A549 (cell line): ENCODE measurements at regions not wholly inside any gene's neighbourhood (a gene's known extent, or its start where the extent isn't known, plus 50 kb on each side); places are given as distances from the start of the nearest gene placed in this dataset.

Experiments
- ATAC-seq, 2 experiments: fragments of 200-7000 bp in 1 of 2; fragments of >200 bp in 1 of 2; cut with Nextera tagmentation in 1 of 2; cut with Tn5 transposase in 1 of 2; 3 replicates each; pipeline versions ENCODE4 v1.8.0 to v1.9.1; 2018 to 2020; ENCODE audit warnings: mild to moderate bottlenecking in 1 of 2, moderate library complexity in 1 of 2
- CTCF ChIA-PET: fragments of 300-600 bp; sonication (Branson Sonifier 250); formaldehyde crosslinking; extraction: SDS; loops from one replicate; lab custom pipeline; 2021; ENCODE audit warnings: antibody characterized with exemption, inconsistent platforms; lab: Yijun Ruan, JAX
- POLR2A ChIA-PET: fragments of 350-600 bp; formaldehyde crosslinking; extraction: SDS; loops from one replicate; lab custom pipeline; 2021; ENCODE audit warnings: antibody characterized with exemption, inconsistent platforms; lab: Yijun Ruan, JAX
- DNase-seq, 2 experiments: peaks; one replicate each; pipeline versions ENCODE4 v3.0.0 to v3.0.0-alpha.2; 2011 to 2016; ENCODE audit warnings: low read depth in 1 of 2, low spot score in 1 of 2
- FAIRE-seq: peaks from 2 replicates; lab custom pipeline; 2011; peaks lifted over from hg19 to GRCh38; lab: Jason Lieb, UNC
- H3K27ac ChIP-seq, 2 experiments: fragments of >200 bp; sonication (Bioruptor Twin); formaldehyde crosslinking; 3 replicates each; pipeline ENCODE4 v1.5.1; 2016 to 2017
- H3K4me1 ChIP-seq: fragments of >200 bp; sonication (Bioruptor Twin); formaldehyde crosslinking; 3 replicates; pipeline ENCODE4 v1.6.1; 2016
- H3K4me2 ChIP-seq: fragments of >200 bp; sonication (Bioruptor Twin); formaldehyde crosslinking; 3 replicates; pipeline ENCODE4 v1.6.1; 2016
- H3K4me3 ChIP-seq: fragments of >200 bp; sonication (Bioruptor Twin); formaldehyde crosslinking; 3 replicates; pipeline ENCODE4 v1.5.1; 2016
- H3K9me3 ChIP-seq: fragments of >200 bp; sonication (Bioruptor Twin); formaldehyde crosslinking; 3 replicates; pipeline ENCODE4 v1.6.1; 2016
- BHLHE40 ChIP-seq: IDR thresholded peaks from 2 replicates; pipeline ENCODE4 v1.6.1; 2012; ENCODE audit warnings: low read depth, low read length, inconsistent platforms
- CBX2 ChIP-seq: fragments of 200-600 bp; sonication (generic); IDR thresholded peaks from 2 replicates; pipeline ENCODE4 v1.6.1; 2016; ENCODE audit warnings: low read depth, mild to moderate bottlenecking, borderline replicate concordance
- CBX8 ChIP-seq: fragments of 200-600 bp; sonication (generic); IDR thresholded peaks from 2 replicates; pipeline ENCODE4 v1.6.1; 2016
- CHD4 ChIP-seq: fragments of 200-600 bp; sonication (generic); IDR thresholded peaks from 2 replicates; pipeline ENCODE4 v1.6.1; 2016; ENCODE audit warnings: antibody characterized with exemption, mild to moderate bottlenecking, borderline replicate concordance
- EHF ChIP-seq: fragments of 250-450 bp; sonication (Bioruptor Pico); IDR thresholded peaks from 2 replicates; pipeline ENCODE4 v1.5.0; 2020; ENCODE audit warnings: mild to moderate bottlenecking
- ESRRA ChIP-seq: fragments of 150-350 bp; IDR thresholded peaks from 2 replicates; pipeline ENCODE4 v1.6.1; 2014; ENCODE audit warnings: mild to moderate bottlenecking, low read length, borderline replicate concordance
- FOSB ChIP-seq: fragments of 250-450 bp; sonication (Bioruptor Pico); IDR thresholded peaks from 2 replicates; pipeline ENCODE4 v1.5.0; 2020; ENCODE audit warnings: mild to moderate bottlenecking, moderate library complexity
- HOXB13 ChIP-seq: fragments of 250-450 bp; sonication (Bioruptor Pico); IDR thresholded peaks from 2 replicates; pipeline ENCODE4 v1.5.0; 2020; ENCODE audit warnings: low read depth, mild to moderate bottlenecking, moderate library complexity
- JUNB ChIP-seq: fragments of >200 bp; sonication (Bioruptor Twin); formaldehyde crosslinking; IDR thresholded peaks from 2 replicates; pipeline ENCODE4 v1.6.1; 2016
- MAFK ChIP-seq: fragments of 450-650 bp; IDR thresholded peaks from 2 replicates; pipeline ENCODE4 v1.6.1; 2014; ENCODE audit not compliant: partially characterized antibody
- MYC ChIP-seq: IDR thresholded peaks from 2 replicates; pipeline ENCODE4 v1.6.1; 2012; ENCODE audit warnings: mild to moderate bottlenecking, inconsistent platforms, low read length, improper control_type of control experiment, borderline replicate concordance
- NPAS2 ChIP-seq: fragments of 250-450 bp; sonication (Bioruptor Pico); IDR thresholded peaks from 2 replicates; pipeline ENCODE4 v1.8.0; 2022; ENCODE audit warnings: mild to moderate bottlenecking, moderate library complexity, borderline replicate concordance
- PHF8 ChIP-seq: fragments of 200-600 bp; sonication (generic); IDR thresholded peaks from 2 replicates; pipeline ENCODE4 v1.6.1; 2016; ENCODE audit warnings: low read depth, mild to moderate bottlenecking, antibody characterized with exemption, moderate library complexity, borderline replicate concordance
- POLR2A ChIP-seq: IDR thresholded peaks from 2 replicates; pipeline ENCODE4 v1.6.1; 2012; ENCODE audit warnings: mild to moderate bottlenecking, low read length
- RAD21 ChIP-seq, 2 experiments: fragments of >200 bp in 1 of 2; sonication (Bioruptor Twin) in 1 of 2; formaldehyde crosslinking in 1 of 2; IDR thresholded peaks in 1 of 2; conservative IDR thresholded peaks in 1 of 2; 2 replicates in 1 of 2; 3 replicates in 1 of 2; pipeline ENCODE4 v1.6.1; 2012 to 2018; ENCODE audit warnings: inconsistent platforms in 1 of 2
- SMC3 ChIP-seq: fragments of >200 bp; sonication (Bioruptor Twin); formaldehyde crosslinking; IDR thresholded peaks from 3 replicates; pipeline ENCODE4 v1.6.1; 2018; ENCODE audit warnings: inconsistent platforms
- SREBF2 ChIP-seq: fragments of 450-650 bp; IDR thresholded peaks from 2 replicates; pipeline ENCODE4 v1.6.1; 2014; ENCODE audit warnings: mild to moderate bottlenecking, moderate library complexity
- TFCP2L1 ChIP-seq: fragments of 250-450 bp; sonication (Bioruptor Pico); IDR thresholded peaks from 2 replicates; pipeline ENCODE4 v1.5.0; 2021; ENCODE audit warnings: mild to moderate bottlenecking
- ZFP36 ChIP-seq: fragments of 450-650 bp; IDR thresholded peaks from 2 replicates; pipeline ENCODE4 v1.6.1; 2014; ENCODE audit warnings: borderline replicate concordance; ENCODE audit not compliant: partially characterized antibody
- ZNF302 ChIP-seq: fragments of 250-450 bp; sonication (Bioruptor Pico); IDR thresholded peaks from 2 replicates; pipeline ENCODE4 v1.9.0; 2021; ENCODE audit warnings: inconsistent platforms, mild to moderate bottlenecking, moderate library complexity
- WGBS: methylation state at CpG from one replicate; pipeline ENCODE4 v1.1.6; 2017; ENCODE audit errors: missing lambda C conversion rate; 5-methylcytosine and 5-hydroxymethylcytosine counted together
- TF ChIP-seq, protein P1 (sequence below): IDR thresholded peaks from 2 replicates; pipeline ENCODE4 v1.6.1; 2012
- TF ChIP-seq, protein P2 (sequence below): IDR thresholded peaks from 2 replicates; pipeline ENCODE4 v1.6.1; 2012; ENCODE audit warnings: low read depth, borderline replicate concordance
- TF ChIP-seq, protein P3 (sequence below): IDR thresholded peaks from 2 replicates; pipeline ENCODE4 v1.6.1; 2012
- TF ChIP-seq, protein P4 (sequence below): fragments of 250-450 bp; sonication (Bioruptor Pico); IDR thresholded peaks from 2 replicates; pipeline ENCODE4 v1.5.0; 2020; ENCODE audit warnings: low read depth, mild to moderate bottlenecking, moderate library complexity
- TF ChIP-seq, protein P5 (sequence below): fragments of 200-600 bp; sonication (generic); IDR thresholded peaks from 2 replicates; pipeline ENCODE4 v1.6.1; 2016; ENCODE audit warnings: antibody characterized with exemption, mild to moderate bottlenecking, moderate library complexity

DNA sequence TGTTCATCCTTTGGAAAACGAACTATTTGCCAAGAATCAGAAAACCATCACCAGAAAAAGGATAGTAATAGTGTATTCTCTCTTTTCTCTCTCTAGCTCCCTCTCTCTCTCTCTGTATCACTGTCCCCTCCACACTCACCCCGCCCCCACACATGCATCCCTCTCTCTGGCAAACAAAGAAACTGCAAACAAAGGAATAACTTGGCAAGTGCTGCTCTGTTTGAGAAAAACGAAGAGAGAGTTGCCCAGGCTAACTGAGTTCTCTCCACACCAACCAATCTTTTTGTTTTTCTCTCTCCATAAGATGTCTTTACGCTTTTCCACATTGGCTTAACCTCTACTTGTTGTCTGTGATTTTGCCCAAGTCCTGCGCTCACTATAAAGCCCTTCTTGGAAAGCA lies 316.2 kb downstream of the EPHA4 start:
- ATAC-seq = no peak
- FAIRE-seq = no peak

DNA sequence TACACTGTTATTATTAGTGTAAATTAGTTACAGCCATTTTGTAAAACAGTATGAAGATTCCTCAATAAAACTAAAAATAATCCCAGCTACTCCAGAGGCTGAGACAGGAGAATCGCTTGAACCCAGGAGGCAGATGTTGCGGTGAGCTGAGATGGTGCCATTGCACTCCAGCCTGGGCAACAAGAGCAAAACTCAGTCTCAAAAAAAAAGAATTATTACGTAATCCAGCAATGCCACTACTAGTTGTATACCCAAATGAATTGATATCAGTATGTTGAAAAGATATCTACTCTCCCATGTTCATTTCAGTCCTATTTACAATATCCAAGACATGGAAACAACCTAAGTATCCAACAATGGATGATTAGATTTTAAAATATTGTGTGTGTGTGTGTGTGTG lies 313.6 kb downstream of the EPHA4 start:
- FAIRE-seq (no peak), DNase-seq (no peak), ATAC-seq (no peak)
- no peak for TF ChIP-seq CBX8
- TF ChIP-seq PHF8 = no peak
- TF ChIP-seq, protein P1, sequence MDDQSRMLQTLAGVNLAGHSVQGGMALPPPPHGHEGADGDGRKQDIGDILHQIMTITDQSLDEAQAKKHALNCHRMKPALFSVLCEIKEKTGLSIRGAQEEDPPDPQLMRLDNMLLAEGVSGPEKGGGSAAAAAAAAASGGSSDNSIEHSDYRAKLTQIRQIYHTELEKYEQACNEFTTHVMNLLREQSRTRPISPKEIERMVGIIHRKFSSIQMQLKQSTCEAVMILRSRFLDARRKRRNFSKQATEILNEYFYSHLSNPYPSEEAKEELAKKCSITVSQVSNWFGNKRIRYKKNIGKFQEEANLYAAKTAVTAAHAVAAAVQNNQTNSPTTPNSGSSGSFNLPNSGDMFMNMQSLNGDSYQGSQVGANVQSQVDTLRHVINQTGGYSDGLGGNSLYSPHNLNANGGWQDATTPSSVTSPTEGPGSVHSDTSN = no peak
- TF ChIP-seq EHF (CRISPR knock-in tag) = no peak
- TF ChIP-seq ESRRA = no peak
- TF ChIP-seq, protein P2, sequence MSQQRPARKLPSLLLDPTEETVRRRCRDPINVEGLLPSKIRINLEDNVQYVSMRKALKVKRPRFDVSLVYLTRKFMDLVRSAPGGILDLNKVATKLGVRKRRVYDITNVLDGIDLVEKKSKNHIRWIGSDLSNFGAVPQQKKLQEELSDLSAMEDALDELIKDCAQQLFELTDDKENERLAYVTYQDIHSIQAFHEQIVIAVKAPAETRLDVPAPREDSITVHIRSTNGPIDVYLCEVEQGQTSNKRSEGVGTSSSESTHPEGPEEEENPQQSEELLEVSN = no peak
- TF ChIP-seq, protein P3, sequence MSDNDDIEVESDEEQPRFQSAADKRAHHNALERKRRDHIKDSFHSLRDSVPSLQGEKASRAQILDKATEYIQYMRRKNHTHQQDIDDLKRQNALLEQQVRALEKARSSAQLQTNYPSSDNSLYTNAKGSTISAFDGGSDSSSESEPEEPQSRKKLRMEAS = no peak
- TF ChIP-seq CHD4 = no peak
- TF ChIP-seq, protein P4, sequence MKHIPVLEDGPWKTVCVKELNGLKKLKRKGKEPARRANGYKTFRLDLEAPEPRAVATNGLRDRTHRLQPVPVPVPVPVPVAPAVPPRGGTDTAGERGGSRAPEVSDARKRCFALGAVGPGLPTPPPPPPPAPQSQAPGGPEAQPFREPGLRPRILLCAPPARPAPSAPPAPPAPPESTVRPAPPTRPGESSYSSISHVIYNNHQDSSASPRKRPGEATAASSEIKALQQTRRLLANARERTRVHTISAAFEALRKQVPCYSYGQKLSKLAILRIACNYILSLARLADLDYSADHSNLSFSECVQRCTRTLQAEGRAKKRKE (CRISPR knock-in tag) = no peak
- no peak for TF ChIP-seq ZNF302 (CRISPR knock-in tag)
- TF ChIP-seq, protein P5, sequence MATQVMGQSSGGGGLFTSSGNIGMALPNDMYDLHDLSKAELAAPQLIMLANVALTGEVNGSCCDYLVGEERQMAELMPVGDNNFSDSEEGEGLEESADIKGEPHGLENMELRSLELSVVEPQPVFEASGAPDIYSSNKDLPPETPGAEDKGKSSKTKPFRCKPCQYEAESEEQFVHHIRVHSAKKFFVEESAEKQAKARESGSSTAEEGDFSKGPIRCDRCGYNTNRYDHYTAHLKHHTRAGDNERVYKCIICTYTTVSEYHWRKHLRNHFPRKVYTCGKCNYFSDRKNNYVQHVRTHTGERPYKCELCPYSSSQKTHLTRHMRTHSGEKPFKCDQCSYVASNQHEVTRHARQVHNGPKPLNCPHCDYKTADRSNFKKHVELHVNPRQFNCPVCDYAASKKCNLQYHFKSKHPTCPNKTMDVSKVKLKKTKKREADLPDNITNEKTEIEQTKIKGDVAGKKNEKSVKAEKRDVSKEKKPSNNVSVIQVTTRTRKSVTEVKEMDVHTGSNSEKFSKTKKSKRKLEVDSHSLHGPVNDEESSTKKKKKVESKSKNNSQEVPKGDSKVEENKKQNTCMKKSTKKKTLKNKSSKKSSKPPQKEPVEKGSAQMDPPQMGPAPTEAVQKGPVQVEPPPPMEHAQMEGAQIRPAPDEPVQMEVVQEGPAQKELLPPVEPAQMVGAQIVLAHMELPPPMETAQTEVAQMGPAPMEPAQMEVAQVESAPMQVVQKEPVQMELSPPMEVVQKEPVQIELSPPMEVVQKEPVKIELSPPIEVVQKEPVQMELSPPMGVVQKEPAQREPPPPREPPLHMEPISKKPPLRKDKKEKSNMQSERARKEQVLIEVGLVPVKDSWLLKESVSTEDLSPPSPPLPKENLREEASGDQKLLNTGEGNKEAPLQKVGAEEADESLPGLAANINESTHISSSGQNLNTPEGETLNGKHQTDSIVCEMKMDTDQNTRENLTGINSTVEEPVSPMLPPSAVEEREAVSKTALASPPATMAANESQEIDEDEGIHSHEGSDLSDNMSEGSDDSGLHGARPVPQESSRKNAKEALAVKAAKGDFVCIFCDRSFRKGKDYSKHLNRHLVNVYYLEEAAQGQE = no peak
- no peak for TF ChIP-seq HOXB13
- no peak for TF ChIP-seq POLR2A
- TF ChIP-seq BHLHE40 = no peak
- no peak for TF ChIP-seq SREBF2
- TF ChIP-seq JUNB = no peak
- no peak for TF ChIP-seq TFCP2L1 (CRISPR knock-in tag)
- TF ChIP-seq MYC = no peak
- ChIA-PET CTCF (no interaction called here), POLR2A (no interaction called here)
- Histone ChIP-seq H3K4me3 (no peak overlapping the region), H3K4me2 (no peak overlapping the region), H3K4me1 (no peaks in the 10 kb centered on the region), H3K9me3 (peaks cover 2% of the 10 kb centered on the region; the same call in 1 of the 3 replicates), H3K27ac (no peak overlapping the region)
- WGBS = 20% methylated on average over 3 of the region's 3 CpGs

More for the DNA sequence above, 316.2 kb downstream of the EPHA4 start:
- POLR2A ChIA-PET = no interaction called here
- WGBS = 20% methylated on average over 5 of the region's 5 CpGs
- peaks cover 2% of the 10 kb centered on the region; the same call in 1 of the 3 replicates for H3K9me3 ChIP-seq
- TF ChIP-seq, protein P5 = no peak
- no peak for TF ChIP-seq RAD21 (conservative IDR thresholded peaks at IDR 0.05 in 1 of 2, IDR thresholded peaks at IDR 0.05 in 1 of 2)
- TF ChIP-seq ZFP36 = no peak
- no peak for TF ChIP-seq FOSB (CRISPR knock-in tag)
- no peak for TF ChIP-seq NPAS2 (CRISPR knock-in tag)
- no peak for TF ChIP-seq CBX2
- no peak for TF ChIP-seq CHD4
- TF ChIP-seq PHF8 = no peak
- no peak for TF ChIP-seq SMC3
- no peak for TF ChIP-seq MAFK
- H3K4me3 ChIP-seq = no peak overlapping the region
- H3K4me2 ChIP-seq = no peak overlapping the region
- CTCF ChIA-PET = no interaction called here
- H3K27ac ChIP-seq = no peak overlapping the region
- DNase-seq = no peak
- H3K4me1 ChIP-seq = no peaks in the 10 kb centered on the region
